ENCODE measurements at regions not wholly inside any gene's neighbourhood (a gene's known extent, or its start where the extent isn't known, plus 50 kb on each side); places are given as distances from the start of the nearest gene placed in this dataset.

GRCh38 chr7:19851504-19851903, 78.1 kb upstream of the TMEM196 start:
- no peak for DNase-seq

- no peak for DNase-seq
Observed at GRCh38 chr7:19834566-19834965, 61.1 kb upstream of the TMEM196 start.

- DNase-seq = no peak
Observed at GRCh38 chr7:19830604-19831003, 57.2 kb upstream of the TMEM196 start.

Data from occipital lobe (tissue), 1 donor.